PFSK-1 (cell line): ENCODE measurements at regions not wholly inside any gene's neighbourhood (a gene's known extent, or its start where the extent isn't known, plus 50 kb on each side); places are given as distances from the start of the nearest gene placed in this dataset.

Experiments
- FOXP2 ChIP-seq: optimal IDR thresholded peaks from 2 replicates; pipeline ENCODE3; 2011; ENCODE audit warnings: borderline replicate concordance, control low read depth, inconsistent platforms; ENCODE audit not compliant: insufficient read depth; ENCODE audit errors: extremely low read length, extremely low read depth
- POLR2AphosphoS5 ChIP-seq: IDR thresholded peaks from 2 replicates; pipeline ENCODE4 v1.6.1; 2012; ENCODE audit warnings: low read depth, mild to moderate bottlenecking, control low read depth, low read length, moderate library complexity
- REST ChIP-seq, 2 experiments: IDR thresholded peaks; 2 replicates each; pipeline versions ENCODE4 v1.6.1 to v1.8.0; 2011 to 2012; ENCODE audit warnings: low read depth in 2 of 2, low read length in 2 of 2, control low read depth in 1 of 2, inconsistent platforms in 1 of 2, mild to moderate bottlenecking in 1 of 2, moderate library complexity in 1 of 2; ENCODE audit not compliant: insufficient read depth in 1 of 2
- SIN3A ChIP-seq: IDR thresholded peaks from 2 replicates; pipeline ENCODE4 v1.6.1; 2012; ENCODE audit warnings: mild to moderate bottlenecking, low read length, moderate library complexity, borderline replicate concordance; ENCODE audit not compliant: insufficient read depth
- TAF1 ChIP-seq: IDR thresholded peaks from 2 replicates; pipeline ENCODE4 v1.6.1; 2012; ENCODE audit warnings: low read length, control low read depth, borderline replicate concordance; ENCODE audit not compliant: insufficient read depth

- TF ChIP-seq POLR2AphosphoS5 = no peak
- TF ChIP-seq SIN3A = no peak
- TF ChIP-seq TAF1 = no peak
- no peak for TF ChIP-seq REST (IDR thresholded peaks at IDR 0.05; ENCODE audit: insufficient read depth in 1 of 2, low read depth in 2 of 2, low read length in 2 of 2)
- no peak for TF ChIP-seq FOXP2
These were observed 332.9 kb upstream of the PPP2R3A start for GRCh38 chr3:135632556-135633065.
